ENCODE measurements at regions not wholly inside any gene's neighbourhood (a gene's known extent, or its start where the extent isn't known, plus 50 kb on each side); places are given as distances from the start of the nearest gene placed in this dataset.
A peak's percentile ranks its signal among the peaks of the same experiment; 100 is the strongest.

- no peak for DNase-seq
Observed at GRCh38 chr9:108483676-108484075, 372.1 kb downstream of the ACTL7B start.

DNA sequence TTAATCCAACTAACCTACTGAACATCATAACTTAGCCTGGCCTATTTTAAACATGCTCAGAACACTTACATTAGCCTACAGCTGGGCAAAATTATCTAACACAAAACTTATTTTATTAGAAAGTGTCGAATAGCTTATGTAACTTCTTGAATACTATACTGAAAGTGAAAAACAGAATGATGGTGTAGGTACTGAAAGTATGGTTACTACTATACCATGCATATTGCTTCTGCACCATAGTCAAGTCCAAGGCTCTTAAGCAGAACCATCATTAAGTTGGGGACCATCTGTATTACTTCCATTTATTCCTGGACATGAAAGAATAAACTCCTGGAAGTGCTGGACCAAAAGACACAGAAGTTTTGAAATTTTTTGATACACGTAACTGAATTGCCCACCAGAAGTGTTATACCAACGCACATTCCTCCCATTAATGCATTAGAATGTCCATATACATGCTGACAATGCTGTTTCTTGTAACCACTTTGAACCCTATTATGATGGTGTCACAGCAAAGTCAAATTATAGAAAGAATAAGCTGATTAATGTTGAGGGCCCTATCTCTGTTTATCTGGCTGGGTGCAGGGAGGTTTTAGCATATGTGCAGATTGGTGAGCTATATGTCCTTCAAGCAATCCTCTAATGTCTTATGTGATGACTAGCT, 375.7 kb downstream of the ACTL7B start:
- DNase-seq, result no peak

DNA sequence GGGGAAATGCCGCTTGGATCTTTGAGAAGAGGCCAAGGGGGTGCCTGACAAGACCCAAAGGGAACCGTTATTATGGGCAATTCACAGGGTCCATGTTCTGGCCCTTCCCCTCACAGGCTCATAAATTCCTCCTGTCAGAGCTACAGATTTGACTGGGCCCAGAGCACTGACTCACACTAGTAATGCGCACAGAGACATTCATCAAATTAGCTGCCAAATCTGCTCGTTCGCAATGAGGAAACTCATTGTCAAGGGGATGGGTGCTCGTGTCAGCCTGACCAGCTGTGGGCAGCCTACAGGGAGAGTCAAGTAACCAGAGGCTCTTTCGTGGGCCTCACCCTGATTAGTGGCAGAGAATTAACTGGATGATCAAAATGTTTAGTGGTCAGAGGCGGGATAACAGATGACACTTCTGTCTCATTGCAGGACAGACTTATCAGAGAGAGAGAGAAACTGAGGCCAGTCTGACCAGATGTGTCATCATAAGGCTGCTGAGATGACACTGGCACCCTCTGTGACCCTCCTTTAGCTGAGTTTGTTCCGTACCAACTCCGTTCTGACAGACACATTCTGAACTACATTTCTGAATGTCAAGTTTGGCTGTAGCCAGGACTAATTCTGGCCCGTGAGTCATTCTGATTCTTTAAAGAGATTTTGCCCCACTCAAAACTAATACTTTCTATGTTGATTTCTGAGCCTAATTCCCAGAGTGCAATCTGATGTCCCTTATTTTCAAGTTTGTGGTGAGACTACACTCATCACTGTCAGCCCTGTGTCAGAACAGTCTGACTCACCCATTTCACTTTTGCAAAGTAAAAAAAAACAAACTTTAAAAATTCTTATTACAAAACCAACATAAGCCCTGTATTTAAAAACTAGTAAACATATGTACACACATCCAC, 377.1 kb downstream of the ACTL7B start:
- DNase-seq, result peak in 1 of 5 experiments; percentile 11

DNA sequence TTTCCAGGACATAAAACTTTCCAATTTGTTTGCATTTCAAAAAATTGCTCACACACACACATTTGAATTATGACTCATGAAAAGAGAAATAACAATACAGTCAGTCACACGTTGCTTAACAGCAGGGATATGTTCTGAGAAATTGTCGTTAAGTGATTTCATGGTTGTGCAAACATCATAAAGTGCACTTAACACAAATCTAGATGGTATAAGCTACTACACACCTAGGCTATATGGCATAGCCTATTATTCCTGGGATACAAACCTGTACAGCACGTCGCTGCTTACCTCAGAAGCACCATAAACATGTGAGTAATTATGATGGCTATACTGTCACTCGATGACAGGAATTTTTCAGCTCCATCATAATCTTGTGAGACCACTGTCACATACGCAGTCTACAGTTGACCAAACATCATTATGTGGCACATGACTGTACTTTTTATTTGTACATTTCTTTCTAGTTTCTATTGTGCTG, 378.2 kb downstream of the ACTL7B start:
- DNase-seq, result no peak

DNA sequence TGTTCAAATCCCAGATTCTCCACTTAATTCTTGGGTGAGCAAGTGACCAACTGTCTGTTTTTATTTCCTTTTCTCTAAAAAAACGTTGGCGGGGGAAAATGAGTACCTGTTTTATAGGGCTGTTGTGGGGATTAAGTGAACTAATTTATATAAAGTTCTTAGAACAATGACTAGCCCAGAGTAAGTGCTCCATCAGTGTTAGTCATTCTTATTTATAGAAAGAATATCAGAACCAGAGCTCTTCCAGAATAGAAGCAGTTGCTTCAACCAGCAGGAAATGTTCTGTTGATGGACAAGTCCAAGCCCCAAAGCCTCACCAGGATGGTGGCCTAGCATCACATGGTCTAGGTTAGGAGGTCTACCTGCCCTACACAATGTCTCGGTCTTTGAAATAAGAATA, 379.2 kb downstream of the ACTL7B start:
- DNase-seq, result no peak

DNA sequence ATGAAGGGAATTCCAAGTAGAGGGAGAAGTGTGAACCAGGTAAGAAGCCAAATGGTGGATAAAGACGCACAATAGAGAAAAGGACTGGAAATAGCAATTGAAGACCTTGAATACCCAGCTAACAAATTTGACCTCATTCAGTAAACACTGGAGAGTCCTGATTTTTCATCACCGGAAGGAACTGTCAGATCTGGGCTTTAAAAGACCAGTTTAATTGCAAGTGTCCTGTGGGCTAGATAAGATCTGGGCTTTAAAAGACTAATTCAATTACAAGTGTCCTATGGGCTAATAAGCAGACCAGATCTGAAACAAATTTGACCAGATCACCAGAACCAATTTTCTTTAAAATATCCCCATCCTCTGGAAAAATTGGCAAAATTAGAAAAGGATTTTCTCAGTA, 380.0 kb downstream of the ACTL7B start:
- no peak for DNase-seq

GRCh38 chr9:108474356-108474755, 381.4 kb downstream of the ACTL7B start:
- DNase-seq, result no peak

DNA sequence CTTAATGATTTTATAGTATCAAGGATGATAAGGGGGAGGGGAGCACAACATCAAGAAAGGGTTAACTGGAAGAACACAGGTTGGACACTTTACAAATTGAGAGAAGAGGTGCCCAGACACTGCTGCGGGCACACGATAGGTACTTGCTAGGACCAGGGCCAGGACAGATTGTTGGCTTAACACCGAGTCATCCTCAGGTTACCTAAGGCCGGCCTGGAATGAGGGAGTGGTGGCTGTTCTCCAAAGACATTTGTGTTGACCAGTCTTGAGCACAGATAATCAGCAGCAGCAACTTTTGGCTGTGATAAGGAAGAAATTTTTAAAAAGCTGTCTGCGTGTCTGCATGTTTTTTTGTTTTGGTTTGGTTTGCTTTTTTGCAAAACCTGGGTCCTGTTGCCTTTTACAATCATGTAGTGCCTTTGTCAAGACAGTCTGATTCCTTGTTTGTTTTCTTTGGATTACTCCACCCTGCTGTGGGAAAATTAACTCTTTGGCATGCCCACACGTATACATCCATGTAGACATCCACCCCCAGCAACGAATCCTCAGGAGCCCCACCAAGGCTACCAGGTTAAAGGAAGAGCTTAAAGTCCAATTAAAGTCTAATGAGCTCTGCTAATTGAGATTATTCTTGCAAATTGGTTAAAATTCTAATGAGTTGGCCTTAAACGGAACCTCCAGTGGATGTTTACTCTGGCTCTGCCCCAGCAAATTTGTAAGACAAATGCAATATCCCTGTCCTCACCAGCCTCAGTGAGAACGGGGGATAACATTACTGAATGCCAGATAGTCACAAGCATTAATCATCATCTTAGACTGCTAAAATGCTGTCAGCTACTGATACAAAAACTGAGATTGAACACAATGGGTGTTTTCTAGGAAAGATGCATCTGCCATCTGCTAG, 382.3 kb downstream of the ACTL7B start:
- no peak for DNase-seq

- DNase-seq, result no peak
Observed at GRCh38 chr9:108469654-108470053, 386.1 kb downstream of the ACTL7B start.

GRCh38 chr9:108468364-108468763, 387.4 kb downstream of the ACTL7B start:
- peak in 1 of 5 experiments; percentile 21 for DNase-seq

DNA sequence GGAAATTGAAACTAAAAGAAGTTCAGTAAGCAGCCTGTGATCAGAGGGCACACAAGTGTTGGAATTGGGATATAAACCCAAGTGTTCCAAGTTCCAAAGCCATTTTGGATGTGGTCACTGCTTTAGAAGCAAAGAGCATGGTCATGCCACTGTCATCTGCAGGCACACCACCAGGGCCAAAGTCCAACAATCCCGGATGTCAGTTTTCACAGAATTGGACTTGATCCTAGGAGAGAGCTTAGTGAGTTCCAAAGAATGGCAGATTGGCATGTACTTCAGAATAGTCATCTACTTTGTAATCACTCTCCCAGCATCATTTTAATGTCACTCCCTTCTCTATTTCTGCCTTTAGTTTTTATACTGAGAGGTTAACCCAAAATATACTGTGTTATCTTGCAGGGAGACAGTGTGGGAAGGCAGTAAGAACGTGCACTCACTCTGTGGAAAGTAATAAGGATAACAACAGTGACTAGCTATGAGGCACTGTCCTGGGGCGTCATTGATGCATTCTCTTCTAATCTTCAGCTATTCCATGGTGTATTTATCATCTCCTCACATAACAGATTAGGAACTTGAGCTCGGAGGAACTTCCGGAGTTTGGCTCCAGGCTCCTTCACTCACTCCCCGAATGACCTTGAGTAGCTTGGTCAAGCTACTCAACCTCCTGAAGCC, 388.0 kb downstream of the ACTL7B start:
- DNase-seq, result no peak

GRCh38 chr9:108467161-108467560, 388.6 kb downstream of the ACTL7B start:
- DNase-seq, result no peak

DNA sequence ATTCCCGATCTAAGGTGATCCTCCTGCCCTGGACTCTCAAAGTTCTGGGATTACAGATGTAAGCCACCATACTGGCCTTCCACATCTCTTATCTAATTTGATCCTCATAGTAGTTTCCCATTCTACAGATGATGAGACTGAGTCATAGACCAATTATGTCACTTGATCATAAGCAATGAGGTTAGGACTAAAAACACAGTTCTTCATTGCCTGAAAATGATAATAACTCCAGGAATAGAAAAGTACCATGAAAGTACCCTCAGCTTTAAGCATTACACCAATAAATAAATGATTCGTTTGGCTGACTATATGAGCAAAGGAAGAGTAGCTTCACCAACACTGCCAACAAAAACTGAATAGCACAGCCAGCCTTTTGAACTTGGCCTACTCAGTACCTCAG, 389.5 kb downstream of the ACTL7B start:
- no peak for DNase-seq

GRCh38 chr9:108463932-108464606, 391.7 kb downstream of the ACTL7B start:
- no peak for DNase-seq

- DNase-seq, result no peak
Observed at GRCh38 chr9:108456903-108457302, 398.9 kb downstream of the ACTL7B start.

DNA sequence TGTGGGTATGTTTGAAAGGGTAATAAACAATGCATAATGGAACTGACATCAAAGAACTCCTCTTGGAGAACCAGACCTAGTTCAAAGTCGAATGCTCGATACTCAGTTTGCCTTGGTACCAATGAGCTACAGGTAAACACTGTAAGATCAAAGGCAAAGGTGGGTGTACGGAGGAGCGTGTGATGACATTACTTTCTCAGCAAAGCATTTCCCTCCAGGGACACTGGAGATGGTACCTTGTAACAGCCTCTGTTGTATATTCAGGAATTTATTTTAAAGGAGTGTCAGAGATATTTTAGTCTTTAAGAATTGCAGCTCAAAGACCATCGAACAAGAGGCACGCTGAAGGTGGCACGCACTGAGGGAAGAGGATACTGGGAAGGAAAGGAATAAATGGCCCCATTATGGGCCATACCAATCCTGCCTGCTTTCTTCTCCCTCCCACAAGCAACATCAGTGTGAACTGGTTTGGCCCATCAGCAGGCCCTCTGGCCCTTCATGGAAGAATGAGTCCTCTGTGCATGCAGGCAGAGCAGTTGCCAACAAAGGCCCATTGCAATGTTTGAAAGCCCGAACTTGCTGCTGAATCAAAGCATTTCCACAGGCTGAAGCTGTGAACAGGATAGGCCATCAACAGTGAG, 410.2 kb downstream of the ACTL7B start:
- DNase-seq, result no peak

DNA sequence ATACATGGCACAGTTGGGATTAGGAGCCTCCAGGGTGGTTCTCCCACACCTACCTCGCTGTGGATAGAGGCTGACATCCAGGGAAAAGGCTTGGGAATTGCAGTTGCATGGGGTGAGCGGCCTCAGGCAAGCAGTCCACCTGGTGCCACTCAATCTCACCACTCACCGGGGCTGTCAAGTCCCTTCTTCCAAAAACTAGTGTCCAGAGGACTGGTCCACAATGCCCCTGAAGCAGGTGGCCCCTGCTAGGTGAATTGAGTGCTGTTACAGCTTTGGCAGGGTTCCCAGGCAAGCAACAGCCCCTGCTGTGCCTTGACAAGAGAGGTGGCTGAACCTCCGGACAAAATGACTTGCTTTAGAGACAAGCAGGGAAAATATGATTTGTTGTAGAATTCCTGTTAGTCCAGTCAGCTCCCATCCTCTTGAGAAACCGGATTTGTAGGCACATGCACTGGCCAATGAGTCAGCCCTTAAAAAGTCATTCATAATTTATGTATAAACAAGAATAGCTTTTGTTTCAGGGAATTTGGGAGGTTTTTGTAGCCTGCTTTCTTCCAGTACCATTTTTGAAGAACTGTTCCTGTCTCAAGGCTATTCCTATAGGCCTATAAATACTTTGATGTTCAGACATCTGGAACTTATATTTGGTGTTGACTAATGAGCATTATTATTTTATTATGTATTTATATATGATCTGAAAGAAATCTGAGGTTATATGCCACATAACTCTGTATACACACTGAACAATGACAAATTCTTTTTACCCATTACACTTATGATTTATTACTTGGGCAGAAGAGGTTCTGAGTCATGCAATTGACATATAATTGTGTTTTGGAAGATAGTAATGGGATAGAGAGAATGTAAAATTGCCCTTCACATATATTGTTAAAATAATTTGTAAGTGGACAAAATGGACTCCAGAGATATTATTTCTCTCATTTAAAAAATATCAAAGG, 411.1 kb downstream of the ACTL7B start:
- DNase-seq, result no peak

GRCh38 chr9:108443741-108444140, 412.0 kb downstream of the ACTL7B start:
- DNase-seq, result no peak

DNA sequence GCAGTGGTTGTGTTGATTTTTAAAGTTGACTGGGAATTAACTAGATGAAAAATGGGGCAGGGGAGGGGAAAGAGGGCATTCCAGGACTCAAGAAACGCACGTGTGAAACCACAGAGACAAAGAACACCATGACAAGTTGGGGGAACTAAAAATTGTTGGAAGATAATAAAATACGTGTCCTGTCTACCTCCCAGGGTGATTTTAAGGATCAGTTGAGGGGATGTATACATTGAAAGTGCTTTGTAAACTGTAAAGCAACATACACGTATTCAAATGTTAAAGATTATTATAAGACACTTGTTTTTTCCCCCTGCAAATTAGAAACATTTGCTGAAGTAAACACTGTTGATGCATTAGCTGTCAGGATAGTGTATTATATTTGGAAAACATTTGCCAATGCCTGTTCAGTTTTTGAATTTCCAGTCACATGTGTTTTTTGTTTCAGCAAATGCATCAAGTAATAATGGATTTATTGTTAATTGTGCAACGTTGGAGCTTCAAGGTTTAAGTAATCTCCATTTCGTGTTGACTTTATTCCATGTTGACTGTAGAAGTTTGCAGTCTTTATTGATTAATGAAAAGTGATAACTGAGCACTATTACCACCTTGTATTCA, 412.7 kb downstream of the ACTL7B start:
- no peak for DNase-seq

DNA sequence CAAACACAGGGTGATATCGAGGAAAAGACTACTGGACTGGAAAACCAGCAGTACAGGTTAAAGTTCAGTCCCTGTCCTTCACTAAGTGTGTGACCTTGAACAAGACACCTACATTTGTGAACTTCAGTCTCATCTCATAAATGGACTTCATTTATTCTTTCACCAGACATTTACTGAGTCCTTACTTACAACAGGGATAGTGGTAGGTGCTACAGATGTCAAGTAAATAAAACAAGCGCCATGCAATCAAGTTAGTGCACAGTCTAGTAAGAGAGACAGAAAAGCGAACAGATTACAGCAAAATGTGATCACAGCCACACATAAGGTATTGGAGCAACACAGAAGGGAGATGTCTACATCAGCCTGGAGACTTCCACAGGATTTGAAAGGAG, 413.2 kb downstream of the ACTL7B start:
- no peak for DNase-seq
